IMR-90 (cell line): ENCODE measurements at regions not wholly inside any gene's neighbourhood (a gene's known extent, or its start where the extent isn't known, plus 50 kb on each side); places are given as distances from the start of the nearest gene placed in this dataset.

ENCODE experiments used
- ATAC-seq: fragments of 200-7000 bp; cut with Tn5 transposase; 2 replicates; pipeline ENCODE4 v1.9.1; 2020; ENCODE audit warnings: low read depth, mild to moderate bottlenecking, moderate library complexity
- BruUV-seq: library from RNA; stranded (reverse); fragments of 400-500 nt; replicated peaks from 2 replicates; lab custom pipeline; 2021; lab: Mats Ljungman, UMichigan
- CTCF ChIA-PET: fragments of 300-600 bp; formaldehyde crosslinking; extraction: SDS; loops from one replicate; lab custom pipeline; 2021; ENCODE audit warnings: antibody characterized with exemption; lab: Yijun Ruan, JAX
- POLR2A ChIA-PET: fragments of 300-600 bp; sonication (Branson Sonifier 250); formaldehyde crosslinking; loops from one replicate; lab custom pipeline; 2022; ENCODE audit warnings: antibody characterized with exemption; ENCODE audit not compliant: unreplicated experiment; lab: Charles Lee
- DNase-seq: peaks from one replicate; pipeline ENCODE4 v3.0.0; 2013
- H2AFZ ChIP-seq: replicated peaks from 2 replicates; pipeline ENCODE3; 2013; ENCODE audit warnings: low read length, mild to moderate bottlenecking; ENCODE audit not compliant: poor library complexity
- H2AK5ac ChIP-seq: 2 replicates; pipeline ENCODE4 v1.6.1; 2013; ENCODE audit warnings: low read depth, low read length, inconsistent platforms
- H2AK9ac ChIP-seq: replicated peaks from 2 replicates; pipeline ENCODE3; 2013; ENCODE audit warnings: mild to moderate bottlenecking, low read depth, low read length, moderate library complexity; ENCODE audit not compliant: poor library complexity
- H2BK120ac ChIP-seq: 2 replicates; pipeline ENCODE4 v1.6.1; 2013; ENCODE audit warnings: low read depth, low read length, inconsistent platforms
- H2BK15ac ChIP-seq: 3 replicates; pipeline ENCODE4 v1.6.1; 2013; ENCODE audit warnings: low read depth, low read length, inconsistent platforms
- H2BK20ac ChIP-seq: 2 replicates; pipeline ENCODE4 v1.6.1; 2013; ENCODE audit warnings: low read depth, mild to moderate bottlenecking, inconsistent platforms, low read length, moderate library complexity
- H2BK5ac ChIP-seq: 2 replicates; pipeline ENCODE4 v1.6.1; 2013; ENCODE audit warnings: mild to moderate bottlenecking, low read depth, low read length, inconsistent platforms; ENCODE audit not compliant: poor library complexity, severe bottlenecking
- H3K14ac ChIP-seq: replicated peaks from 2 replicates; pipeline ENCODE4 v1.6.1; 2013; ENCODE audit warnings: low read depth, low read length, inconsistent platforms
- H3K18ac ChIP-seq: 2 replicates; pipeline ENCODE4 v1.6.1; 2013; ENCODE audit warnings: low read depth, low read length, control low read depth
- H3K23ac ChIP-seq: 2 replicates; pipeline ENCODE4 v1.6.1; 2013; ENCODE audit warnings: low read depth, low read length, inconsistent platforms
- H3K27ac ChIP-seq: 2 replicates; pipeline ENCODE4 v1.5.1; 2013; ENCODE audit warnings: mild to moderate bottlenecking, control low read depth, low read length; ENCODE audit not compliant: insufficient read depth
- H3K27me3 ChIP-seq: 2 replicates; pipeline ENCODE4 v1.6.1; 2013; ENCODE audit warnings: low read length; ENCODE audit not compliant: control insufficient read depth, insufficient read depth
- H3K36me3 ChIP-seq: 2 replicates; pipeline ENCODE4 v1.6.1; 2013; ENCODE audit warnings: low read length, mixed read lengths; ENCODE audit not compliant: control insufficient read depth, insufficient read depth
- H3K4ac ChIP-seq: 2 replicates; pipeline ENCODE4 v1.6.1; 2013; ENCODE audit warnings: low read depth, low read length, inconsistent platforms
- H3K4me1 ChIP-seq: 2 replicates; pipeline ENCODE4 v1.6.1; 2013; ENCODE audit warnings: low read length, mixed read lengths; ENCODE audit not compliant: control insufficient read depth, insufficient read depth
- H3K4me2 ChIP-seq: 2 replicates; pipeline ENCODE4 v1.6.1; 2013; ENCODE audit warnings: low read depth, mild to moderate bottlenecking, control low read depth, low read length, moderate library complexity
- H3K4me3 ChIP-seq: 2 replicates; pipeline ENCODE4 v1.5.1; 2013; ENCODE audit warnings: low read depth, mild to moderate bottlenecking, control low read depth, low read length, moderate library complexity; ENCODE audit not compliant: insufficient read depth
- H3K56ac ChIP-seq: 2 replicates; pipeline ENCODE4 v1.6.1; 2013; ENCODE audit warnings: low read length, inconsistent platforms; ENCODE audit not compliant: insufficient read depth; ENCODE audit errors: extremely low read depth
- H3K79me1 ChIP-seq, 2 experiments: 2 replicates each; pipeline ENCODE4 v1.6.1; 2013; ENCODE audit warnings: low read length in 2 of 2, inconsistent platforms in 1 of 2, low read depth in 1 of 2
- H3K9ac ChIP-seq: 2 replicates; pipeline ENCODE4 v1.6.1; 2013; ENCODE audit warnings: low read depth, low read length, control low read depth
- H3K9me1 ChIP-seq: 2 replicates; pipeline ENCODE4 v1.6.1; 2013; ENCODE audit warnings: low read length, inconsistent platforms; ENCODE audit not compliant: insufficient read depth
- H3K9me3 ChIP-seq: 2 replicates; pipeline ENCODE4 v1.6.1; 2013; ENCODE audit warnings: low read length; ENCODE audit not compliant: control insufficient read depth, insufficient read depth
- H4K20me1 ChIP-seq: 2 replicates; pipeline ENCODE4 v1.6.1; 2013; ENCODE audit warnings: low read length, inconsistent platforms; ENCODE audit not compliant: insufficient read depth
- H4K5ac ChIP-seq: 2 replicates; pipeline ENCODE4 v1.6.1; 2013; ENCODE audit warnings: mild to moderate bottlenecking, low read depth, low read length, control low read depth
- H4K8ac ChIP-seq, 2 experiments: 2 replicates each; pipeline ENCODE4 v1.6.1; 2013; ENCODE audit warnings: low read depth in 2 of 2, low read length in 2 of 2, control low read depth in 1 of 2, inconsistent platforms in 1 of 2
- H4K91ac ChIP-seq: 2 replicates; pipeline ENCODE4 v1.6.1; 2013; ENCODE audit warnings: low read depth, low read length, inconsistent platforms; ENCODE audit not compliant: insufficient read depth
- BHLHE40 ChIP-seq: fragments of 150-350 bp; IDR thresholded peaks from 2 replicates; pipeline ENCODE4 v1.6.1; 2016; ENCODE audit warnings: mild to moderate bottlenecking, low read depth, low read length
- CHD1 ChIP-seq: IDR thresholded peaks from 2 replicates; pipeline ENCODE4 v1.6.1; 2012; ENCODE audit warnings: low read depth, low read length, improper control_type of control experiment
- ELK1 ChIP-seq: fragments of 150-350 bp; IDR thresholded peaks from 2 replicates; pipeline ENCODE4 v1.6.1; 2016; ENCODE audit warnings: low read depth, mild to moderate bottlenecking, low read length, moderate library complexity, borderline replicate concordance
- FOS ChIP-seq: fragments of 150-350 bp; IDR thresholded peaks from 2 replicates; pipeline ENCODE4 v1.6.1; 2016; ENCODE audit warnings: low read depth, low read length
- MAZ ChIP-seq: IDR thresholded peaks from 2 replicates; pipeline ENCODE4 v1.6.1; 2012; ENCODE audit warnings: low read depth, mild to moderate bottlenecking, low read length, improper control_type of control experiment, moderate library complexity, borderline replicate concordance
- NFE2L2 ChIP-seq: fragments of 150-350 bp; IDR thresholded peaks from 2 replicates; pipeline ENCODE4 v1.6.1; 2016; ENCODE audit warnings: low read depth, mild to moderate bottlenecking, low read length
- POLR2A ChIP-seq: IDR thresholded peaks from 2 replicates; pipeline ENCODE4 v1.6.1; 2012; ENCODE audit warnings: mild to moderate bottlenecking, low read depth, low read length
- RAD21 ChIP-seq: IDR thresholded peaks from 2 replicates; pipeline ENCODE4 v1.6.1; 2012; ENCODE audit warnings: low read length, improper control_type of control experiment
- RCOR1 ChIP-seq: IDR thresholded peaks from 2 replicates; pipeline ENCODE4 v1.6.1; 2012; ENCODE audit warnings: mild to moderate bottlenecking, low read length, improper control_type of control experiment; ENCODE audit not compliant: insufficient replicate concordance
- SMC3 ChIP-seq: fragments of 150-350 bp; IDR thresholded peaks from 2 replicates; pipeline ENCODE4 v1.6.1; 2016; ENCODE audit warnings: low read depth, mild to moderate bottlenecking, antibody characterized with exemption, low read length, moderate library complexity
- WGBS, 2 experiments: methylation state at CpG; one replicate each; pipeline versions ENCODE4 v1.1.5 to v1.1.7; 2013; ENCODE audit warnings: missing lambda C conversion rate in 2 of 2; ENCODE audit not compliant: insufficient read length in 1 of 2; ENCODE audit errors: extremely low coverage in 2 of 2; 5-methylcytosine and 5-hydroxymethylcytosine counted together
- dilution Hi-C: fragments of 300-500 bp; cut with HindIII; formaldehyde crosslinking; loops from one replicate; pipeline ENCODE4 v1.14.3; 2018; ENCODE audit warnings: low sequenced_read_pairs; ENCODE audit not compliant: unreplicated experiment
- in situ Hi-C: fragments of 300-500 bp; cut with MboI; formaldehyde crosslinking; loops from 3 replicates; pipeline ENCODE4 v1.14.3; 2019; ENCODE audit warnings: low sequenced_read_pairs, inconsistent platforms, mixed read lengths
- intact Hi-C: fragments of 100-400 bp; cut with micrococcal nuclease; formaldehyde crosslinking; loops from 2 replicates; pipeline ENCODE4 v1.10.0; 2022
- TF ChIP-seq, protein P1 (sequence below): conservative IDR thresholded peaks from 2 replicates; pipeline ENCODE4 v1.5.1; 2012; ENCODE audit warnings: mild to moderate bottlenecking, low read depth, low read length, improper control_type of control experiment
- TF ChIP-seq, protein P2 (sequence below): fragments of 150-350 bp; IDR thresholded peaks from 2 replicates; pipeline ENCODE4 v1.6.1; 2017; ENCODE audit warnings: mild to moderate bottlenecking, antibody characterized with exemption, low read length, low read depth

DNA sequence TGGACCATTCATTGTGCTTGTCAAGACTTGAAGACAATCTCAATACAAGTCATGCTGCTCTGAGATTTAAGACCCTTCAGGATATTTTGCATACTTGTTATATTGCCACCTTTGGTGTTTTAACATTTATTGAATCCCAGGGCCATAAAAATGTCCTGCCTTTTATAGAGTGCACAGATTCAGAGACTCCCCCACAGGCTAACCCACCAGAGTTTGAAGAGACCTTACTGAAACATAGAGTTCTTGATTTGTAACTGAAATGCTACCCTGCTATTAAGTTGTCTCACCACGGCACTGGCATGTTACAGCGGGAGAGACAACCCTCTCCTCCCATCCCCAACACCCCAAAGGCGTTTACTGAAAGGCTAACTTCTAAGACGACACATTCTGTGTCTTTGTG is 313.9 kb upstream of the USP24 start:
- no peaks in the 10 kb centered on the region; the same call in 1 of the 2 replicates for H3K4me1 ChIP-seq
- dilution Hi-C loops (no loop called here), intact Hi-C loops (no loop called here), in situ Hi-C loops (no loop called here)
- H3K23ac ChIP-seq: no peak overlapping the region
- H4K20me1 ChIP-seq: no peaks in the 10 kb centered on the region
- ATAC-seq (no peak), DNase-seq (no peak)
- H3K4me3 ChIP-seq: no peak overlapping the region
- TF ChIP-seq CHD1: no peak
- TF ChIP-seq POLR2A: no peak
- no peak for TF ChIP-seq FOS
- TF ChIP-seq BHLHE40: no peak
- no peak for TF ChIP-seq NFE2L2
- TF ChIP-seq, protein P1, sequence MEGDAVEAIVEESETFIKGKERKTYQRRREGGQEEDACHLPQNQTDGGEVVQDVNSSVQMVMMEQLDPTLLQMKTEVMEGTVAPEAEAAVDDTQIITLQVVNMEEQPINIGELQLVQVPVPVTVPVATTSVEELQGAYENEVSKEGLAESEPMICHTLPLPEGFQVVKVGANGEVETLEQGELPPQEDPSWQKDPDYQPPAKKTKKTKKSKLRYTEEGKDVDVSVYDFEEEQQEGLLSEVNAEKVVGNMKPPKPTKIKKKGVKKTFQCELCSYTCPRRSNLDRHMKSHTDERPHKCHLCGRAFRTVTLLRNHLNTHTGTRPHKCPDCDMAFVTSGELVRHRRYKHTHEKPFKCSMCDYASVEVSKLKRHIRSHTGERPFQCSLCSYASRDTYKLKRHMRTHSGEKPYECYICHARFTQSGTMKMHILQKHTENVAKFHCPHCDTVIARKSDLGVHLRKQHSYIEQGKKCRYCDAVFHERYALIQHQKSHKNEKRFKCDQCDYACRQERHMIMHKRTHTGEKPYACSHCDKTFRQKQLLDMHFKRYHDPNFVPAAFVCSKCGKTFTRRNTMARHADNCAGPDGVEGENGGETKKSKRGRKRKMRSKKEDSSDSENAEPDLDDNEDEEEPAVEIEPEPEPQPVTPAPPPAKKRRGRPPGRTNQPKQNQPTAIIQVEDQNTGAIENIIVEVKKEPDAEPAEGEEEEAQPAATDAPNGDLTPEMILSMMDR: no peak
- TF ChIP-seq ELK1: no peak
- no peak for TF ChIP-seq MAZ
- no peak for TF ChIP-seq RCOR1
- no peak for TF ChIP-seq RAD21
- TF ChIP-seq SMC3: no peak
- TF ChIP-seq, protein P2, sequence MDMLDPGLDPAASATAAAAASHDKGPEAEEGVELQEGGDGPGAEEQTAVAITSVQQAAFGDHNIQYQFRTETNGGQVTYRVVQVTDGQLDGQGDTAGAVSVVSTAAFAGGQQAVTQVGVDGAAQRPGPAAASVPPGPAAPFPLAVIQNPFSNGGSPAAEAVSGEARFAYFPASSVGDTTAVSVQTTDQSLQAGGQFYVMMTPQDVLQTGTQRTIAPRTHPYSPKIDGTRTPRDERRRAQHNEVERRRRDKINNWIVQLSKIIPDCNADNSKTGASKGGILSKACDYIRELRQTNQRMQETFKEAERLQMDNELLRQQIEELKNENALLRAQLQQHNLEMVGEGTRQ: no peak
- H3K79me1 ChIP-seq: no peaks in the 10 kb centered on the region
- no peak overlapping the region for H2AFZ ChIP-seq
- H2BK15ac ChIP-seq: no peak overlapping the region
- no peaks in the 10 kb centered on the region for H3K36me3 ChIP-seq
- no peak overlapping the region for H2AK5ac ChIP-seq
- no peak overlapping the region for H3K14ac ChIP-seq
- H3K18ac ChIP-seq: no peak overlapping the region
- no peak overlapping the region for H3K56ac ChIP-seq
- no CpG with 5 or more reads among the region's 4 CpGs for WGBS, 2 experiments
- H3K9me3 ChIP-seq: no peaks in the 10 kb centered on the region
- no peaks in the 10 kb centered on the region for H3K27me3 ChIP-seq
- H4K5ac ChIP-seq: no peak overlapping the region
- no peak overlapping the region for H3K4me2 ChIP-seq
- no peak overlapping the region for H2AK9ac ChIP-seq
- BruUV-seq: no TSS peak
- H4K91ac ChIP-seq: no peak overlapping the region
- no peak overlapping the region for H3K9ac ChIP-seq
- H2BK5ac ChIP-seq: no peak overlapping the region
- H4K8ac ChIP-seq: no peak overlapping the region
- no peaks in the 10 kb centered on the region for H3K9me1 ChIP-seq
- no peak overlapping the region for H3K4ac ChIP-seq
- POLR2A ChIA-PET: no interaction called here
- H2BK120ac ChIP-seq: no peak overlapping the region
- H2BK20ac ChIP-seq: no peak overlapping the region
- H3K27ac ChIP-seq: no peak overlapping the region
- CTCF ChIA-PET: no interaction called here
